ENCODE measurements at regions not wholly inside any gene's neighbourhood (a gene's known extent, or its start where the extent isn't known, plus 50 kb on each side); places are given as distances from the start of the nearest gene placed in this dataset.

DNA sequence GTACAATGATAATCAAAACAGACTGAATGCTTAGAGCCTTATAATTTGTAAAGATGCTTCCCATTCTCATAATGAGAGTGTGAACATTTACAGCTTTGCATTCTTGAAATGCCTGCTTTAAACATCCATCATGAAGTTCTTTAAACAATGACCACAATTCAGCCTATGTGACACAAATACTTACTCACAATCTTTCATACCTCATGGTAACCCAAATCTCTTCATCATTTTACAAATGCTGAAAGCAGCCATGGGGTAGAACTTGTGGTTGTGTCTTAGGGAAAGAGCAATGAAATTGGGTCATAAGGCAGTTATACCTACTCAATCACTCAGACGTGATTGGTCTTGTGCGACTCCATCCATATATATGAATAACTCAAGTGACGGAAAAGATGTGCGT is 140.7 kb downstream of the RND3 start:
- Histone ChIP-seq H2BK12ac (ENCODE audit: low read length) (no peak overlapping the region), H2BK5ac (ENCODE audit: low read depth, low read length, poor library complexity) (no peak overlapping the region), H3K79me2 (ENCODE audit: control insufficient read depth, insufficient read depth, low read length, poor library complexity) (no peaks in the 10 kb centered on the region), H4K8ac (ENCODE audit: low read depth, low read length) (no peak overlapping the region), H3K23ac (ENCODE audit: low read length) (no peak overlapping the region), H2AK5ac (ENCODE audit: low read length) (no peak overlapping the region), H3K18ac (ENCODE audit: low read length) (no peak overlapping the region), H2AFZ (ENCODE audit: insufficient read depth, low read length, poor library complexity) (no peak overlapping the region), H2BK120ac (ENCODE audit: insufficient read depth, low read length, poor library complexity) (no peak overlapping the region), H3K36me3 (ENCODE audit: control insufficient read depth in 1 of 2, insufficient read depth in 2 of 2, low read length in 2 of 2) (no peaks in the 10 kb centered on the region), H3K9me3 (ENCODE audit: insufficient read depth, low read depth, low read length) (no peaks in the 10 kb centered on the region), H3K4me2 (ENCODE audit: low read length) (no peak overlapping the region), H3K9ac (ENCODE audit: low read length) (no peak overlapping the region), H3K79me1 (ENCODE audit: low read length) (no peaks in the 10 kb centered on the region), H4K12ac (ENCODE audit: low read depth, low read length) (no peak overlapping the region), H3K14ac (ENCODE audit: low read length) (no peak overlapping the region), H3K4me1 (ENCODE audit: control insufficient read depth in 1 of 2, insufficient read depth in 2 of 2, low read length in 2 of 2) (no peaks in the 10 kb centered on the region), H3K4me3 (ENCODE audit: low read depth, low read length) (no peak overlapping the region), H3K27ac (ENCODE audit: low read depth, low read length) (no peak overlapping the region), H3K27me3 (ENCODE audit: insufficient read depth, low read length) (no peaks in the 10 kb centered on the region), H4K91ac (ENCODE audit: low read depth, low read length) (no peak overlapping the region), H3K4ac (ENCODE audit: low read depth, low read length) (no peak overlapping the region)
- DNase-seq, result peak in 1 of 2 donors; percentile 49
- no CpG with 5 or more reads among the region's 4 CpGs for WGBS (ENCODE audit: extremely low coverage, insufficient coverage, insufficient read length)

DNA sequence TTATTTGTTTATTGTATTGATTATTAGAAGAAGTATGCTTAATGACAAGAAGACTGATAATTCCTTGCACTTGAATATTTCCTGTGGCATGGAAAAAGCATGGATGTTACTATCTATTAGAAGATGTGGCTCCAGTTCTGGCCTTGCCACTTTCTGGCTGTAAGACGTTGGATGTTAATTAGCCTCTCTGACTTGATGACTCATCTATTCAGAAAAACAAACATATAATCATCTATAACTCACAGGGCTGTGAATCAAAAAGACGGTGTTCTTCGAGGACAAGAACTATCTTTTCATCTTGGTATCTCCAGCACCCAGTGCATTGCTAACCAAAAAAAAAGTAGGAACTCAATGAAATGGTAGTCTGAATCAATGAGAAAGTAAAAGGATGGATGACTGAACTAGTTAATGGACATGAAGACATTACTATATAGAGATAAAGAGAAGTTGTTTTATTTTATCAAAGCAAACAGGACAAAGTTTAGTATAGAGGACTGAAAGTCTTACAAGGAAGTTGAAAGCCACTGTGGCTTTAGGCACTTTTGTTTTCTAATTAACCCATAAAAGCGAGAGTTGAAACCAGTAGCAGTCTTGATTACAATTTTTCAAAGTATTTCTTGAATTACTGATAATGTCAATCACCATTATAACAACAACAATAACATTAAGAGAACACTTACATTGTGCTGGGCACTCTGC is 145.3 kb downstream of the RND3 start:
- no peaks in the 10 kb centered on the region for H3K27me3 ChIP-seq (ENCODE audit: insufficient read depth, low read length)
- no peak for DNase-seq
- no peak overlapping the region for H3K9ac ChIP-seq (ENCODE audit: low read length)
- no peak overlapping the region for H2BK5ac ChIP-seq (ENCODE audit: low read depth, low read length, poor library complexity)
- H3K4me2 ChIP-seq (ENCODE audit: low read length), result no peak overlapping the region
- no peaks in the 10 kb centered on the region for H3K79me1 ChIP-seq (ENCODE audit: low read length)
- no peak overlapping the region for H2BK12ac ChIP-seq (ENCODE audit: low read length)
- H2AFZ ChIP-seq (ENCODE audit: insufficient read depth, low read length, poor library complexity), result no peak overlapping the region
- H3K18ac ChIP-seq (ENCODE audit: low read length), result no peak overlapping the region
- no peak overlapping the region for H4K12ac ChIP-seq (ENCODE audit: low read depth, low read length)
- H2AK5ac ChIP-seq (ENCODE audit: low read length), result no peak overlapping the region
- H3K36me3 ChIP-seq (ENCODE audit: control insufficient read depth in 1 of 2, insufficient read depth in 2 of 2, low read length in 2 of 2), result no peaks in the 10 kb centered on the region
- no peak overlapping the region for H3K23ac ChIP-seq (ENCODE audit: low read length)
- H3K4ac ChIP-seq (ENCODE audit: low read depth, low read length), result no peak overlapping the region
- H3K4me3 ChIP-seq (ENCODE audit: low read depth, low read length), result no peak overlapping the region
- no peak overlapping the region for H3K27ac ChIP-seq (ENCODE audit: low read depth, low read length)
- no peaks in the 10 kb centered on the region for H3K79me2 ChIP-seq (ENCODE audit: control insufficient read depth, insufficient read depth, low read length, poor library complexity)
- H3K4me1 ChIP-seq (ENCODE audit: control insufficient read depth in 1 of 2, insufficient read depth in 2 of 2, low read length in 2 of 2), result no peaks in the 10 kb centered on the region
- no peak overlapping the region for H3K14ac ChIP-seq (ENCODE audit: low read length)
- no peak overlapping the region for H4K91ac ChIP-seq (ENCODE audit: low read depth, low read length)
- no CpG with 5 or more reads among the region's 4 CpGs for WGBS (ENCODE audit: extremely low coverage, insufficient coverage, insufficient read length)
- no peak overlapping the region for H4K8ac ChIP-seq (ENCODE audit: low read depth, low read length)
- H3K9me3 ChIP-seq (ENCODE audit: insufficient read depth, low read depth, low read length), result no peaks in the 10 kb centered on the region
- no peak overlapping the region for H2BK120ac ChIP-seq (ENCODE audit: insufficient read depth, low read length, poor library complexity)

DNA sequence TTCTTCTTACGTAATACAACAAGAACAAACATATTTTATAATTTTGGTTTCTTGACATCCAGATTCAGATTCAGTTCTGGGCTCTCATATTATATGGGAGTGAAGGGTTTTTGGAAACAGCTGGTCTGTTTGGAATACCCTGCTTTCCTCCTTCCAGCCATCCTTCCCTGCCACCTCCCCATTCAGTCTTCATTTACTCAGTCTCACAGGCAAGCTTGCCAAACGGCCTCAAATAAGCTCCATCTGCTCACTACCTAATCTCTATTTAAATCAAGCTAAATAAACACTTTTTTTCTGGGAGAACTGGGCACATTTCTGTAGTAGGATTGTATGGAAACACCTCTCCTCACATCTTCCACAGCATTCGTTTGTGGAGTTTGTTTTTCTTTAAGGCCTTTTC is 147.5 kb downstream of the RND3 start:
- no peaks in the 10 kb centered on the region for H3K4me1 ChIP-seq (ENCODE audit: control insufficient read depth in 1 of 2, insufficient read depth in 2 of 2, low read length in 2 of 2)
- H3K4ac ChIP-seq (ENCODE audit: low read depth, low read length), result no peak overlapping the region
- no peak overlapping the region for H3K18ac ChIP-seq (ENCODE audit: low read length)
- H3K27me3 ChIP-seq (ENCODE audit: insufficient read depth, low read length), result no peaks in the 10 kb centered on the region
- no peaks in the 10 kb centered on the region for H3K79me2 ChIP-seq (ENCODE audit: control insufficient read depth, insufficient read depth, low read length, poor library complexity)
- no peak overlapping the region for H3K4me3 ChIP-seq (ENCODE audit: low read depth, low read length)
- H3K9ac ChIP-seq (ENCODE audit: low read length), result no peak overlapping the region
- no peak overlapping the region for H3K14ac ChIP-seq (ENCODE audit: low read length)
- no peak overlapping the region for H2BK120ac ChIP-seq (ENCODE audit: insufficient read depth, low read length, poor library complexity)
- WGBS (ENCODE audit: extremely low coverage, insufficient coverage, insufficient read length), result no CpG with 5 or more reads among the region's 3 CpGs
- no peak overlapping the region for H2BK12ac ChIP-seq (ENCODE audit: low read length)
- H3K36me3 ChIP-seq (ENCODE audit: control insufficient read depth in 1 of 2, insufficient read depth in 2 of 2, low read length in 2 of 2), result no peaks in the 10 kb centered on the region
- H4K8ac ChIP-seq (ENCODE audit: low read depth, low read length), result no peak overlapping the region
- no peak overlapping the region for H3K4me2 ChIP-seq (ENCODE audit: low read length)
- DNase-seq, result no peak
- H4K91ac ChIP-seq (ENCODE audit: low read depth, low read length), result no peak overlapping the region
- no peak overlapping the region for H2AFZ ChIP-seq (ENCODE audit: insufficient read depth, low read length, poor library complexity)
- no peak overlapping the region for H2AK5ac ChIP-seq (ENCODE audit: low read length)
- no peak overlapping the region for H3K23ac ChIP-seq (ENCODE audit: low read length)
- no peak overlapping the region for H3K27ac ChIP-seq (ENCODE audit: low read depth, low read length)
- no peak overlapping the region for H2BK5ac ChIP-seq (ENCODE audit: low read depth, low read length, poor library complexity)
- no peaks in the 10 kb centered on the region for H3K79me1 ChIP-seq (ENCODE audit: low read length)
- no peak overlapping the region for H4K12ac ChIP-seq (ENCODE audit: low read depth, low read length)
- no peaks in the 10 kb centered on the region for H3K9me3 ChIP-seq (ENCODE audit: insufficient read depth, low read depth, low read length)

DNA sequence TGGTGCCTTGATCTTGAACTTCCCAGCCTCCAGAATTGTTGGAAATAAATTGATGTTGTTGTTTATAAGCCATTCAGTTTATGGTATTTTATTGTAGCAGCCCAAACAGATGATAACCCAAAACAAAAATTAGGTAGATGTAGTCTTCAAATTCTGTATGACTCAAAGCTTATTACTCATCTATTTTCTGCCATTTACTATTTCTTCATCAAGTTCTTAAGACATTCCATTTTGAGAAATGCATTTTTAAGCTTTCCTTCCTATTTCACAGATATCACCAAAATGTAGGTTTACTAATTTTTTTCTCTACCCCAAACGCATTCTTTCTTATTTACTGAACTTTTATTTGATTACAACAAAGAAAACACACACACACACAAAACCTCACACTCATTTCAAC is 148.2 kb downstream of the RND3 start:
- H3K27ac ChIP-seq (ENCODE audit: low read depth, low read length), result no peak overlapping the region
- 100% methylated on average over 1 of the region's 1 CpG for WGBS (ENCODE audit: extremely low coverage, insufficient coverage, insufficient read length)

More for the DNA sequence above, 148.2 kb downstream of the RND3 start:
- no peak overlapping the region for H2AFZ ChIP-seq (ENCODE audit: insufficient read depth, low read length, poor library complexity)
- no peak overlapping the region for H3K9ac ChIP-seq (ENCODE audit: low read length)
- H4K8ac ChIP-seq (ENCODE audit: low read depth, low read length), result no peak overlapping the region
- no peak overlapping the region for H2BK5ac ChIP-seq (ENCODE audit: low read depth, low read length, poor library complexity)
- no peaks in the 10 kb centered on the region for H3K27me3 ChIP-seq (ENCODE audit: insufficient read depth, low read length)
- no peak overlapping the region for H2AK5ac ChIP-seq (ENCODE audit: low read length)
- no peak overlapping the region for H3K4me2 ChIP-seq (ENCODE audit: low read length)
- H3K36me3 ChIP-seq (ENCODE audit: control insufficient read depth in 1 of 2, insufficient read depth in 2 of 2, low read length in 2 of 2), result no peaks in the 10 kb centered on the region
- H3K14ac ChIP-seq (ENCODE audit: low read length), result no peak overlapping the region
- DNase-seq, result peak in 1 of 2 donors; percentile 21
- no peak overlapping the region for H3K4me3 ChIP-seq (ENCODE audit: low read depth, low read length)
- no peaks in the 10 kb centered on the region for H3K79me2 ChIP-seq (ENCODE audit: control insufficient read depth, insufficient read depth, low read length, poor library complexity)
- H3K79me1 ChIP-seq (ENCODE audit: low read length), result no peaks in the 10 kb centered on the region
- H3K4ac ChIP-seq (ENCODE audit: low read depth, low read length), result no peak overlapping the region
- no peaks in the 10 kb centered on the region for H3K9me3 ChIP-seq (ENCODE audit: insufficient read depth, low read depth, low read length)
- no peak overlapping the region for H4K12ac ChIP-seq (ENCODE audit: low read depth, low read length)
- H2BK120ac ChIP-seq (ENCODE audit: insufficient read depth, low read length, poor library complexity), result no peak overlapping the region
- H2BK12ac ChIP-seq (ENCODE audit: low read length), result no peak overlapping the region
- no peak overlapping the region for H4K91ac ChIP-seq (ENCODE audit: low read depth, low read length)
- no peaks in the 10 kb centered on the region for H3K4me1 ChIP-seq (ENCODE audit: control insufficient read depth in 1 of 2, insufficient read depth in 2 of 2, low read length in 2 of 2)
- no peak overlapping the region for H3K23ac ChIP-seq (ENCODE audit: low read length)
- no peak overlapping the region for H3K18ac ChIP-seq (ENCODE audit: low read length)
